ENCODE measurements at regions not wholly inside any gene's neighbourhood (a gene's known extent, or its start where the extent isn't known, plus 50 kb on each side); places are given as distances from the start of the nearest gene placed in this dataset.

DNA sequence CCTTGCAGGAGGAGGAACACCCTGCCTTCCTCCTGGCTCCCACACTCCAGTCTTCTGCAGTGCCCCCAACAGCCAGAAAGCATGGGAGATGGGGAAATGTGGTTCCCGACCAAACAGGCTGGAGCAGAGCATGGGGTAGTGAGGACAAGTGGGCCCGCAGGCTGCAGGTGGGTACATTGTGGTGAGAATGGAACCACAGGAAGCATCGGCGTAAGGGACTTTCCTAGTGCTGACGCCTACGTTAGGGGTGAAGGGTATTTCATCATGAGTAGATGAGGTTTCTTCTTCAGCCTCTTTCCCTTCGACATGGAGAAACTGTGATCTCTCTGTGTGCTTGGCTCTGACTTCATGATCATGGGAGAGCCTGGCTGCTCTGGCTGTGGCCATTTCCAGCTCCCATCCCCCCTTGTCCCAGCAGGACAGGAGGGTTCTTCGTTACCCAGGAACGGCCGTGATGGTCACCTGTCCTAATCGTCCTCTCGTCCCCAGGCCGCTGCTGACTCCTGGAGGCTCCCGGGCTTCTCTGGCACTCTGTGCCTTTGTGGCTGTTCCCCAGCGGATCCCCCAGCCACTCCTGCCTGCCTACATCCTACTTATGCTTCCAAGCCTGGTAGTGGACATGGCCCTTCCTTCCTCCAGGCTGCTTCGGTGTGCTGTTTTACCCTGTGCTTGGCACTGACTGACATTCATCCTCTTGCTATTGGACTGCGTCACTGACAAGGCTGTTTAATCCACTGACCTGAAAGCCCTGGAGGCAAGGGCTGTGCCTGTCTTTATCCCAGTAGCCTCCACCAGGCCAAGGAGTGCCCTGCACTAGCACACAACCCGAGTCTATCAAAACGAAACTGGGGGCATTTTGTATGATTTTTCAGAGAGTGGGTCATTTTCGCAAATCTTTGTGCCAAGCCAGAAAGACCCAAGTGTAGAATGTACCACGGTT lies 65.2 kb upstream of the CECR2 start:
- DNase-seq (ENCODE audit: low read depth in 1 of 2, low spot score in 2 of 2), result no peak

More for the DNA sequence above, 65.2 kb upstream of the CECR2 start:
- Histone ChIP-seq H3K18ac (ENCODE audit: extremely low read depth, low read length) (no peak overlapping the region), H3K27ac (ENCODE audit: low read depth, low read length) (no peak overlapping the region), H2BK20ac (ENCODE audit: low read length) (no peak overlapping the region), H2AFZ (ENCODE audit: low read length) (peak overlapping the region; percentile 46; the same call in 1 of the 2 replicates), H3K56ac (replicated peaks; ENCODE audit: insufficient read length, low read depth, low read length) (no peak overlapping the region), H3K4me3 (ENCODE audit: extremely low read depth in 1 of 4, insufficient read depth in 2 of 4, low read depth in 3 of 4, low read length in 4 of 4) (no peak overlapping the region), H3K4ac (replicated peaks; ENCODE audit: insufficient read length, low read depth, low read length) (peak overlapping the region; percentile 88), H4K91ac (replicated peaks; ENCODE audit: insufficient read length, low read length) (peak overlapping the region; percentile 89), H3K23ac (ENCODE audit: insufficient read length) (no peak overlapping the region), H3K4me2 (ENCODE audit: insufficient read depth in 1 of 2, low read depth in 2 of 2, low read length in 2 of 2) (no peak overlapping the region), H4K20me1 (replicated peaks in 1 of 2; ENCODE audit: control insufficient read depth in 1 of 2, insufficient read depth in 2 of 2, low read length in 2 of 2) (no peaks in the 10 kb centered on the region), H4K5ac (ENCODE audit: insufficient read length, low read depth, low read length) (no peak overlapping the region), H2BK120ac (replicated peaks; ENCODE audit: low read depth, low read length) (no peak overlapping the region), H2AK5ac (ENCODE audit: low read depth, low read length) (no peak overlapping the region), H4K8ac (ENCODE audit: extremely low read depth, insufficient read depth, low read length) (peak overlapping the region; percentile 45), H2BK5ac (ENCODE audit: low read depth, low read length) (0 out of 2 replicates have a peak overlapping the region, but pooled peaks have one; percentile 19), H3K4me1 (replicated peaks in 1 of 4; ENCODE audit: control insufficient read depth in 3 of 4, insufficient read depth in 4 of 4, low read length in 3 of 4) (peaks cover 5 to 9% (median 6%) of the 10 kb centered on the region in 4 experiments; a peak in 6 of 7 replicates), H2BK15ac (ENCODE audit: low read length) (0 out of 2 replicates have a peak overlapping the region, but pooled peaks have one; percentile 40), H3K79me2 (ENCODE audit: control insufficient read depth in 1 of 2, insufficient read depth in 2 of 2, low read length in 2 of 2) (no peaks in the 10 kb centered on the region), H3K9ac (replicated peaks in 1 of 4; ENCODE audit: extremely low read depth in 1 of 4, low read depth in 3 of 4, low read length in 3 of 4) (no peak overlapping the region; a peak in 1 of 7 replicates), H3K23me2 (ENCODE audit: low read depth, low read length) (no peaks in the 10 kb centered on the region), H3K14ac (ENCODE audit: insufficient read length) (peak overlapping the region; percentile 28), H2BK12ac (ENCODE audit: low read depth, low read length) (peak overlapping the region; percentile 77; the same call in 1 of the 2 replicates), H3K9me3 (ENCODE audit: insufficient read depth in 2 of 2, low read depth in 1 of 2, low read length in 1 of 2) (peaks cover 4 to 7% of the 10 kb centered on the region in 2 experiments; a peak in 2 of 4 replicates), H3K79me1 (ENCODE audit: low read depth, low read length) (no peaks in the 10 kb centered on the region), H3K36me3 (ENCODE audit: control insufficient read depth in 2 of 4, insufficient read depth in 4 of 4, low read length in 3 of 4) (no peaks in the 10 kb centered on the region), H3K27me3 (replicated peaks in 1 of 4; ENCODE audit: control insufficient read depth in 3 of 4, extremely low read depth in 1 of 4, insufficient read depth in 3 of 4, low read length in 3 of 4) (no peaks in the 10 kb centered on the region)
- ChIA-PET POLR2A (ENCODE audit: partially characterized antibody) (interaction anchor here (1.3 kb wide), 1 partner anchor 15 kb away, joined by 3 read pairs; no protein-coding TSS in a partner anchor), CTCF (ENCODE audit: partially characterized antibody) (interaction anchor here (0.5 to 3.8 kb wide), 6 partner anchors 15 to 242 kb away, joined by 3 to 18 read pairs (median 4); no protein-coding TSS in a partner anchor)
- 89% methylated on average over 21 of the region's 21 CpGs; no CpG with 5 or more reads in 1 of the 2 experiments for WGBS, 2 experiments (ENCODE audit: extremely low coverage in 1 of 2, insufficient coverage in 1 of 2, insufficient read length in 1 of 2, insufficient replicate concordance in 2 of 2, low coverage in 1 of 2, low lambda C conversion rate in 2 of 2, missing lambda C conversion rate in 1 of 2)
- FAIRE-seq, result no peak
- no peak for TF ChIP-seq FOSL1 (IDR thresholded peaks at IDR 0.05; ENCODE audit: insufficient read depth, low read depth, low read length)
- TF ChIP-seq CHD2 (IDR thresholded peaks at IDR 0.05; ENCODE audit: low read length), result no peak
- TF ChIP-seq, protein P1, sequence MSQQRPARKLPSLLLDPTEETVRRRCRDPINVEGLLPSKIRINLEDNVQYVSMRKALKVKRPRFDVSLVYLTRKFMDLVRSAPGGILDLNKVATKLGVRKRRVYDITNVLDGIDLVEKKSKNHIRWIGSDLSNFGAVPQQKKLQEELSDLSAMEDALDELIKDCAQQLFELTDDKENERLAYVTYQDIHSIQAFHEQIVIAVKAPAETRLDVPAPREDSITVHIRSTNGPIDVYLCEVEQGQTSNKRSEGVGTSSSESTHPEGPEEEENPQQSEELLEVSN (IDR thresholded peaks at IDR 0.05), result no peak
- no peak for TF ChIP-seq SIX5 (IDR thresholded peaks at IDR 0.05; ENCODE audit: low read depth, low read length)
- no peak for TF ChIP-seq GTF2F1 (IDR thresholded peaks at IDR 0.05; ENCODE audit: borderline replicate concordance, low read depth, low read length)
- TF ChIP-seq, protein P2, sequence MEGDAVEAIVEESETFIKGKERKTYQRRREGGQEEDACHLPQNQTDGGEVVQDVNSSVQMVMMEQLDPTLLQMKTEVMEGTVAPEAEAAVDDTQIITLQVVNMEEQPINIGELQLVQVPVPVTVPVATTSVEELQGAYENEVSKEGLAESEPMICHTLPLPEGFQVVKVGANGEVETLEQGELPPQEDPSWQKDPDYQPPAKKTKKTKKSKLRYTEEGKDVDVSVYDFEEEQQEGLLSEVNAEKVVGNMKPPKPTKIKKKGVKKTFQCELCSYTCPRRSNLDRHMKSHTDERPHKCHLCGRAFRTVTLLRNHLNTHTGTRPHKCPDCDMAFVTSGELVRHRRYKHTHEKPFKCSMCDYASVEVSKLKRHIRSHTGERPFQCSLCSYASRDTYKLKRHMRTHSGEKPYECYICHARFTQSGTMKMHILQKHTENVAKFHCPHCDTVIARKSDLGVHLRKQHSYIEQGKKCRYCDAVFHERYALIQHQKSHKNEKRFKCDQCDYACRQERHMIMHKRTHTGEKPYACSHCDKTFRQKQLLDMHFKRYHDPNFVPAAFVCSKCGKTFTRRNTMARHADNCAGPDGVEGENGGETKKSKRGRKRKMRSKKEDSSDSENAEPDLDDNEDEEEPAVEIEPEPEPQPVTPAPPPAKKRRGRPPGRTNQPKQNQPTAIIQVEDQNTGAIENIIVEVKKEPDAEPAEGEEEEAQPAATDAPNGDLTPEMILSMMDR (IDR thresholded peaks at IDR 0.05; ENCODE audit: control extremely low read depth in 1 of 3, insufficient read depth in 1 of 3, low read depth in 1 of 3, low read length in 3 of 3), result peak in 2 of 3 experiments; percentile 1 to 7; a peak in 2 of 4 replicates

Data from H1 (cell line).